T-helper 2 cell treated with Interferon-gamma antibody and Interleukin-4, amounts not matched to agents 100 ng/mL and 5 ng/mL, for 36 hours (primary cell): ENCODE measurements at regions not wholly inside any gene's neighbourhood (a gene's known extent, or its start where the extent isn't known, plus 50 kb on each side); places are given as distances from the start of the nearest gene placed in this dataset.
"Not testable (repeated sequence)": the region's sequence is repeated elsewhere in the genome, so short reads cannot be mapped to it uniquely, and the experiment has no call there.

Experiments used
- intact Hi-C: fragments of 100-400 bp; cut with micrococcal nuclease; formaldehyde crosslinking; loops from one replicate; pipeline ENCODE4 v1.15.1; 2023

- intact Hi-C loops, result no loop called here
These were observed 165.5 kb upstream of the NFIA start for GRCh38 chr1:60916906-60917305.

- intact Hi-C loops, result no loop called here
These were observed 166.2 kb upstream of the NFIA start for GRCh38 chr1:60916199-60916598.

- intact Hi-C loops, result no loop called here
These were observed 166.9 kb upstream of the NFIA start for GRCh38 chr1:60915441-60915840.

GRCh38 chr1:60914982-60915381 is 167.4 kb upstream of the NFIA start:
- intact Hi-C loops, result no loop called here

GRCh38 chr1:60913708-60914107 is 168.7 kb upstream of the NFIA start:
- intact Hi-C loops, result not testable (repeated sequence)

GRCh38 chr1:60913039-60913438 is 169.3 kb upstream of the NFIA start:
- intact Hi-C loops, result no loop called here

- intact Hi-C loops, result no loop called here
These were observed 170.2 kb upstream of the NFIA start for GRCh38 chr1:60911966-60912697.

- intact Hi-C loops, result no loop called here
These were observed 174.2 kb upstream of the NFIA start for GRCh38 chr1:60908159-60908558.

- intact Hi-C loops, result no loop called here
These were observed 175.8 kb upstream of the NFIA start for GRCh38 chr1:60906526-60906925.

GRCh38 chr1:60906039-60906438 is 176.3 kb upstream of the NFIA start:
- intact Hi-C loops, result no loop called here

- intact Hi-C loops, result no loop called here
These were observed 178.1 kb upstream of the NFIA start for GRCh38 chr1:60904099-60904851.

- intact Hi-C loops, result no loop called here
These were observed 178.8 kb upstream of the NFIA start for GRCh38 chr1:60903591-60903990.

GRCh38 chr1:60899464-60899863 is 182.9 kb upstream of the NFIA start:
- intact Hi-C loops, result no loop called here

- intact Hi-C loops, result no loop called here
These were observed 183.4 kb upstream of the NFIA start for GRCh38 chr1:60898987-60899386.

GRCh38 chr1:60898413-60898812 is 183.9 kb upstream of the NFIA start:
- intact Hi-C loops, result no loop called here

- intact Hi-C loops, result no loop called here
These were observed 185.5 kb upstream of the NFIA start for GRCh38 chr1:60896701-60897363.

- intact Hi-C loops, result no loop called here
These were observed 186.7 kb upstream of the NFIA start for GRCh38 chr1:60895701-60896100.

GRCh38 chr1:60895252-60895651 is 187.1 kb upstream of the NFIA start:
- intact Hi-C loops, result no loop called here

- intact Hi-C loops, result no loop called here
These were observed 187.6 kb upstream of the NFIA start for GRCh38 chr1:60894741-60895140.

- intact Hi-C loops, result no loop called here
These were observed 188.2 kb upstream of the NFIA start for GRCh38 chr1:60894130-60894529.

- intact Hi-C loops, result no loop called here
These were observed 189.0 kb upstream of the NFIA start for GRCh38 chr1:60893136-60893930.

- intact Hi-C loops, result no loop called here
These were observed 190.6 kb upstream of the NFIA start for GRCh38 chr1:60891765-60892164.
